ENCODE measurements at regions not wholly inside any gene's neighbourhood (a gene's known extent, or its start where the extent isn't known, plus 50 kb on each side); places are given as distances from the start of the nearest gene placed in this dataset.
A peak's percentile ranks its signal among the peaks of the same experiment; 100 is the strongest.

GRCh38 chr2:134150760-134151159 lies 103.1 kb upstream of the MGAT5 start:
- Histone ChIP-seq H3K27ac (ENCODE audit: low read length) (no peak overlapping the region), H3K4me1 (ENCODE audit: control insufficient read depth, insufficient read depth, low read length) (peaks cover 19% of the 10 kb centered on the region), H3K9me3 (replicated peaks; ENCODE audit: control insufficient read depth, low read depth, low read length) (no peaks in the 10 kb centered on the region), H3K4me3 (ENCODE audit: low read length) (no peak overlapping the region), H3K36me3 (ENCODE audit: control insufficient read depth, insufficient read depth, low read length) (peaks cover 7% of the 10 kb centered on the region), H3K27me3 (ENCODE audit: control insufficient read depth, insufficient read depth, low read length) (no peaks in the 10 kb centered on the region)
- no peak for DNase-seq
- 76% methylated on average over 3 of the region's 3 CpGs for WGBS (ENCODE audit: insufficient coverage)

DNA sequence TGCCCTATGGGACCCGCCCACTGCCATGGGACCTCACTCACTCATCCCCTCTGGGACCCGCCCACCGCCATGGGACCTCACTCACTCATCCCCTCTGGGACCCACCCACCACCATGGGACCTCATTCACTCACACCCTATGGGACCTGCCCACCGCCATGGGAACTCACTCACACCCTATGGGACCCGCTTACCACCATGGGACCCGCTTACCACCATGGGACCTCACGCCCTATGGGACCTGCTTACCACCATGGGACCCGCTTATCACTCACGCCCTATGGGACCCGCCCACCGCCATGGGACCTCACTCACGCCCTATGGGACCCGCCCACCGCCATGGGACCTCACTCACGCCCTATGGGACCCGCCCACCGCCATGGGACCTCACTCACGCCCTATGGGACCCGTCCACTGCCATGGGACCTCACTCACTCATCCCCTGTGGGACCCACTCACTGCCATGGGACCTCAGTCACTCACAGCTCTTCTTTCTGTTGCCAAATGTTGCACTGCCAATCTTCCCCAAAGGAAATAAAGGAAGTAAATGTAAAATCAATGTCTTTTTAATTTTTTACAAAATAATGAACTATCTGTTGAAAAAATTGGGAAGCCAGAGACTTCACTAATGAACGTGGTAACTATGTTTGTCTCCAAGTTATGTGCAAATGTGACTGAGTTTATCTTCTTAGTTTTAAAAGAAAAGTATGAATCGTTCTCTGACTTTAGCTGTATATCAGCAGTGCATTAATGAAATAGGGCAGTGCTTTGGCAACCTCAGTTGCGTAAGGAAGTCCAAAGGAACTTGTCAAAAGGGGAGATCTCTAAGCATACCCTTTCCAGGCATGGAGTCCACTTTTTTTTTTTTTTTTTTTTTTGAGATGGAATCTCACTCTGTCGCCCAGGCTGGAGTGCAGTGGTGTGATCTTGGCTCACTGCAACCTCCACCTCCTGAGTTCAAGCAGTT lies 101.5 kb upstream of the MGAT5 start:
- no peaks in the 10 kb centered on the region for H3K27me3 ChIP-seq (ENCODE audit: control insufficient read depth, insufficient read depth, low read length)
- peaks cover 7% of the 10 kb centered on the region for H3K36me3 ChIP-seq (ENCODE audit: control insufficient read depth, insufficient read depth, low read length)
- H3K4me3 ChIP-seq (ENCODE audit: low read length), result no peak overlapping the region
- H3K9me3 ChIP-seq (replicated peaks; ENCODE audit: control insufficient read depth, low read depth, low read length), result no peaks in the 10 kb centered on the region
- no peak overlapping the region for H3K27ac ChIP-seq (ENCODE audit: low read length)
- 96% methylated on average over 21 of the region's 23 CpGs for WGBS (ENCODE audit: insufficient coverage)
- peaks cover 21% of the 10 kb centered on the region for H3K4me1 ChIP-seq (ENCODE audit: control insufficient read depth, insufficient read depth, low read length)
- no peak for DNase-seq

DNA sequence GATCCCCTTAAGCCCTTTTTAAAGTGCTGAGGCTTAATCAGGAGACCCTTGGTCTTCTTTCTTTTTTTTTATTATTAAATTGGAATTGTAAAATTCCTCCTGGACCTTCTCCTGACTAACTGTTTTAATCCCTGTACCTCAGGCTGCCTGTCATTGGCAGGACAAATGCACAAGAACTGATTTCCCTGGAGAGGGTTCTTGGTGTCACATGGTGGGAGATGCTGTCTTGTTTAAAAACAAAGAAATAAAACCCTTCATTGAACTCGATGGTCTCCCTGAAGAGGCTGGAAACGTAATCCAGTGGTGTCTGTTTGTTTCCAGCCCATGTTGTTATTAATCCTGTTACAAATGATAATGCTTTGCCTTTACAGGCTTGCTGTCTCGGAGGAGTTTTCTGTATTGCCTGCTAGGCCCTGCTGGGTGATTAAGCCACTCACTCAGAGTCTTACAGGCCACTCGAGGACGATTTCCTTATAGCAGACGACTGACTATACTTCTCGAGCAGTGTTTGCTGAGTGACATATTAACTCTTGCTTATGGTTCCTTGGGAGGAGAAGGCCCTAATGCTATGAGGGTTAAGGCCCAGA lies 100.5 kb upstream of the MGAT5 start:
- no peaks in the 10 kb centered on the region for H3K27me3 ChIP-seq (ENCODE audit: control insufficient read depth, insufficient read depth, low read length)
- no peaks in the 10 kb centered on the region for H3K9me3 ChIP-seq (replicated peaks; ENCODE audit: control insufficient read depth, low read depth, low read length)
- no peak overlapping the region for H3K4me3 ChIP-seq (ENCODE audit: low read length)
- WGBS (ENCODE audit: insufficient coverage), result 67% methylated on average over 1 of the region's 7 CpGs
- DNase-seq, result no peak
- peaks cover 7% of the 10 kb centered on the region for H3K36me3 ChIP-seq (ENCODE audit: control insufficient read depth, insufficient read depth, low read length)
- H3K4me1 ChIP-seq (ENCODE audit: control insufficient read depth, insufficient read depth, low read length), result peaks cover 19% of the 10 kb centered on the region
- no peak overlapping the region for H3K27ac ChIP-seq (ENCODE audit: low read length)

- peaks cover 19% of the 10 kb centered on the region for H3K4me1 ChIP-seq (ENCODE audit: control insufficient read depth, insufficient read depth, low read length)
- no CpG with 5 or more reads among the region's 7 CpGs for WGBS (ENCODE audit: insufficient coverage)
- no peaks in the 10 kb centered on the region for H3K9me3 ChIP-seq (replicated peaks; ENCODE audit: control insufficient read depth, low read depth, low read length)
- no peak for DNase-seq
- H3K4me3 ChIP-seq (ENCODE audit: low read length), result no peak overlapping the region
- H3K36me3 ChIP-seq (ENCODE audit: control insufficient read depth, insufficient read depth, low read length), result peaks cover 7% of the 10 kb centered on the region
- H3K27ac ChIP-seq (ENCODE audit: low read length), result no peak overlapping the region
- no peaks in the 10 kb centered on the region for H3K27me3 ChIP-seq (ENCODE audit: control insufficient read depth, insufficient read depth, low read length)
These were observed 99.6 kb upstream of the MGAT5 start for GRCh38 chr2:134154246-134154645.

DNA sequence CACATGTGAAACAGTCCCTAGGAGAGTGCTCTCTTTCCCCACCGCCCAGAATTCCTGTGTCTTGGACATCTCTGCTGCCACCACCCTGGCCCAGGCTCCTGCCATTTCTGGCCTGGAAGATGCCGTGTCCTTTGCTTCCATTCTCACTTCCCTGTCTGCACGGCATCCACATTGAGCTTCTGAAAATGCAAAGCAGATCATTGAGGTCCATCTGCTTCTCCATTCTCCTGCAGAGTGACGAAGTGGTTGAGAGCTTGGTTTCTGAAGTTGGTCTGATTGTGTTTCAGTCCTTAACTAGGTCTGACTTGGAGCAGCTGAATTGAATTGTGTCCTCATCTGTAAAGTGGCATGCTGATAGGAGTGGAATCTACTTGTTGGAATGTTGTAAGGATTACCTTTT lies 98.7 kb upstream of the MGAT5 start:
- Histone ChIP-seq H3K27ac (ENCODE audit: low read length) (no peak overlapping the region), H3K36me3 (ENCODE audit: control insufficient read depth, insufficient read depth, low read length) (peaks cover 7% of the 10 kb centered on the region), H3K4me3 (ENCODE audit: low read length) (no peak overlapping the region), H3K9me3 (replicated peaks; ENCODE audit: control insufficient read depth, low read depth, low read length) (no peaks in the 10 kb centered on the region), H3K4me1 (ENCODE audit: control insufficient read depth, insufficient read depth, low read length) (peaks cover 28% of the 10 kb centered on the region), H3K27me3 (ENCODE audit: control insufficient read depth, insufficient read depth, low read length) (no peaks in the 10 kb centered on the region)
- 75% methylated on average over 3 of the region's 4 CpGs for WGBS (ENCODE audit: insufficient coverage)
- DNase-seq, result no peak

DNA sequence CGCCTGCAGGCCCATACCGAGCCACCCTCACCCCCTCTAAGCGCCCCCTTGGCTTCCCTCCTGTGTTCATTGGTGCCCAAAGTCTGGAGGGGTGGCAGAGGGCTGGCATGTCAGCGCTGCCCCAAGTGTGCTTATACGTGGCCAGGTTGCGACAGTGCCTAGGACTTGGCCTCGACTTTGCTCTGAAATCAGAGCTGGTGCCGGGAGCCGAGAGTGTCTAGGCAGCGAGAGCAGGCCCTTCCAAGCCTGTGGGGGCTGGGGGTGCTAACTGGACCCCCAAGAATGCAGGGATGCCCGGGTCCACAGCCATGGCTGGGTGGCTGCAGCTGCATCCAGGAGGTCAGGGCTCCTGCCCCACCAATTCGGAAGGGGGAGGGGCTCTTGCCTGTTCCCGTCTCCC lies 95.6 kb upstream of the MGAT5 start:
- no peaks in the 10 kb centered on the region for H3K27me3 ChIP-seq (ENCODE audit: control insufficient read depth, insufficient read depth, low read length)

DNA sequence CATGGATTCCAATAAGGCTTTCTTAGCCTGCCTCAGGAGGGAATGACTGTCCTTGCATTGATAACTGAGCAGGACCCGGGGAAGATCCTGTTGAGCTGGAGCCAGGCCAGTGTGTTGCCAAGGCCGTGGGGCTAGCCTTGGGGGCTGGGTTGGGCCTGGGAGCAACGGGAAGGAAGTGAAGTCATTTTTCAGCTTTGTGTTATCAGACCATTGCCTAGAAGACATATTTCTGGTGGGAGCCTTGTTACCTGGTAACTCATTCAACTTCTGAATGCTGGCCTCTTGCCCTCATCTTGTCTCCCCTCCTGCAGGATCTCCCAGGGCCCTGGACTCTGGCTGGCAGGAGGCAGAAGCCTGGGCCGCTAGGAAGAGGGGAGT lies 92.7 kb upstream of the MGAT5 start:
- Histone ChIP-seq H3K27me3 (ENCODE audit: control insufficient read depth, insufficient read depth, low read length) (no peaks in the 10 kb centered on the region), H3K36me3 (ENCODE audit: control insufficient read depth, insufficient read depth, low read length) (no peaks in the 10 kb centered on the region), H3K9me3 (replicated peaks; ENCODE audit: control insufficient read depth, low read depth, low read length) (no peaks in the 10 kb centered on the region), H3K27ac (ENCODE audit: low read length) (peak overlapping the region; percentile 83), H3K4me3 (ENCODE audit: low read length) (no peak overlapping the region), H3K4me1 (ENCODE audit: control insufficient read depth, insufficient read depth, low read length) (peaks cover 23% of the 10 kb centered on the region)
- 6% methylated on average over 2 of the region's 4 CpGs for WGBS (ENCODE audit: insufficient coverage)
- peak; percentile 47 for DNase-seq

More for the DNA sequence above, 95.6 kb upstream of the MGAT5 start:
- WGBS (ENCODE audit: insufficient coverage), result 84% methylated on average over 9 of the region's 13 CpGs
- Histone ChIP-seq H3K9me3 (replicated peaks; ENCODE audit: control insufficient read depth, low read depth, low read length) (no peaks in the 10 kb centered on the region), H3K4me3 (ENCODE audit: low read length) (no peak overlapping the region), H3K27ac (ENCODE audit: low read length) (no peak overlapping the region), H3K4me1 (ENCODE audit: control insufficient read depth, insufficient read depth, low read length) (peaks cover 42% of the 10 kb centered on the region), H3K36me3 (ENCODE audit: control insufficient read depth, insufficient read depth, low read length) (peaks cover 3% of the 10 kb centered on the region)
- DNase-seq, result no peak

GRCh38 chr2:134163336-134163735 lies 90.5 kb upstream of the MGAT5 start:
- no peak for DNase-seq
- H3K27ac ChIP-seq (ENCODE audit: low read length), result no peak overlapping the region
- WGBS (ENCODE audit: insufficient coverage), result 92% methylated on average over 4 of the region's 4 CpGs
- H3K9me3 ChIP-seq (replicated peaks; ENCODE audit: control insufficient read depth, low read depth, low read length), result no peaks in the 10 kb centered on the region
- no peak overlapping the region for H3K4me3 ChIP-seq (ENCODE audit: low read length)
- H3K27me3 ChIP-seq (ENCODE audit: control insufficient read depth, insufficient read depth, low read length), result no peaks in the 10 kb centered on the region
- H3K4me1 ChIP-seq (ENCODE audit: control insufficient read depth, insufficient read depth, low read length), result peaks cover 23% of the 10 kb centered on the region
- no peaks in the 10 kb centered on the region for H3K36me3 ChIP-seq (ENCODE audit: control insufficient read depth, insufficient read depth, low read length)

- no peak overlapping the region for H3K27ac ChIP-seq (ENCODE audit: low read length)
- H3K27me3 ChIP-seq (ENCODE audit: control insufficient read depth, insufficient read depth, low read length), result no peaks in the 10 kb centered on the region
- H3K36me3 ChIP-seq (ENCODE audit: control insufficient read depth, insufficient read depth, low read length), result no peaks in the 10 kb centered on the region
- H3K4me3 ChIP-seq (ENCODE audit: low read length), result no peak overlapping the region
- H3K9me3 ChIP-seq (replicated peaks; ENCODE audit: control insufficient read depth, low read depth, low read length), result no peaks in the 10 kb centered on the region
- peaks cover 22% of the 10 kb centered on the region for H3K4me1 ChIP-seq (ENCODE audit: control insufficient read depth, insufficient read depth, low read length)
- no peak for DNase-seq
These were observed 89.6 kb upstream of the MGAT5 start for GRCh38 chr2:134164306-134164705.

- Histone ChIP-seq H3K27ac (ENCODE audit: low read length) (no peak overlapping the region), H3K4me1 (ENCODE audit: control insufficient read depth, insufficient read depth, low read length) (no peaks in the 10 kb centered on the region), H3K4me3 (ENCODE audit: low read length) (no peak overlapping the region), H3K9me3 (replicated peaks; ENCODE audit: control insufficient read depth, low read depth, low read length) (no peaks in the 10 kb centered on the region), H3K27me3 (ENCODE audit: control insufficient read depth, insufficient read depth, low read length) (no peaks in the 10 kb centered on the region), H3K36me3 (ENCODE audit: control insufficient read depth, insufficient read depth, low read length) (no peaks in the 10 kb centered on the region)
- WGBS (ENCODE audit: insufficient coverage), result 60% methylated on average over 1 of the region's 3 CpGs
- peak; percentile 36 for DNase-seq
These were observed 86.9 kb upstream of the MGAT5 start for GRCh38 chr2:134167015-134167414.

Data from muscle of leg (tissue), 3 donors.